ENCODE measurements at regions not wholly inside any gene's neighbourhood (a gene's known extent, or its start where the extent isn't known, plus 50 kb on each side); places are given as distances from the start of the nearest gene placed in this dataset.

- Histone ChIP-seq H2AFZ (ENCODE audit: control insufficient read depth, low read depth, low read length) (no peak overlapping the region), H3K4me2 (ENCODE audit: control insufficient read depth, insufficient read depth) (no peak overlapping the region), H4K20me1 (ENCODE audit: control insufficient read depth, insufficient read depth) (no peaks in the 10 kb centered on the region), H3K36me3 (ENCODE audit: control insufficient read depth in 2 of 2, insufficient read depth in 2 of 2, low read length in 1 of 2) (no peaks in the 10 kb centered on the region), H3K9ac (ENCODE audit: control insufficient read depth, insufficient read depth, low read length) (no peak overlapping the region), H3K4me3 (no peak overlapping the region), H3K27ac (ENCODE audit: control insufficient read depth, insufficient read depth) (no peak overlapping the region), H3K4me1 (ENCODE audit: control insufficient read depth, insufficient read depth, low read length) (no peaks in the 10 kb centered on the region), H3K79me2 (ENCODE audit: control insufficient read depth, insufficient read depth, low read length) (no peaks in the 10 kb centered on the region), H3K27me3 (replicated peaks in 1 of 2; ENCODE audit: control insufficient read depth in 2 of 2, insufficient read depth in 2 of 2, low read length in 1 of 2) (no peaks in the 10 kb centered on the region), H3K9me3 (replicated peaks; ENCODE audit: control insufficient read depth, insufficient read depth, low read length) (no peaks in the 10 kb centered on the region)
- in situ Hi-C loops (cut with MboI), result no loop called here
- BruUV-seq (replicated peaks), result no TSS peak
- POLR2A ChIA-PET, result no interaction called here
- TF ChIP-seq ZNF207 (IDR thresholded peaks at IDR 0.05; ENCODE audit: borderline replicate concordance), result no peak
- TF ChIP-seq MEF2A (IDR thresholded peaks at IDR 0.05; ENCODE audit: insufficient read depth, low read depth, low read length), result no peak
- TF ChIP-seq ETV6 (conservative IDR thresholded peaks at IDR 0.05 in 1 of 2, IDR thresholded peaks at IDR 0.05 in 1 of 2; ENCODE audit: borderline replicate concordance in 1 of 2, low read depth in 1 of 2), result no peak
- TF ChIP-seq NFXL1 (IDR thresholded peaks at IDR 0.05; ENCODE audit: borderline replicate concordance), result no peak
- TF ChIP-seq SIX5 (IDR thresholded peaks at IDR 0.05; ENCODE audit: low read depth, low read length, severe bottlenecking), result no peak
- TF ChIP-seq BCL3 (IDR thresholded peaks at IDR 0.05; ENCODE audit: borderline replicate concordance, insufficient read depth, low read depth, low read length, poor library complexity, severe bottlenecking), result no peak
- no peak for TF ChIP-seq CREB1 (IDR thresholded peaks at IDR 0.05; ENCODE audit: low read depth)
- no peak for TF ChIP-seq BCL11A (IDR thresholded peaks at IDR 0.05; ENCODE audit: low read depth, low read length)
- no peak for TF ChIP-seq IRF3 (IDR thresholded peaks at IDR 0.05)
- TF ChIP-seq E2F4 (IDR thresholded peaks at IDR 0.05; ENCODE audit: low read depth, low read length), result no peak
- intact Hi-C loops (cut with micrococcal nuclease; ENCODE audit: unreplicated experiment), result no loop called here
- DNase-seq (ENCODE audit: low read depth, low spot score), result no peak
- 19% methylated on average over 8 of the region's 8 CpGs for WGBS (ENCODE audit: insufficient coverage, insufficient replicate concordance, low lambda C conversion rate, missing lambda C conversion rate)
- no peak for FAIRE-seq
- no peak for ATAC-seq
- CTCF ChIA-PET, result no interaction called here
- SMC1A ChIA-PET (ENCODE audit: uncharacterized antibody, unreplicated experiment), result no interaction called here
- RAD21 ChIA-PET (ENCODE audit: unreplicated experiment), result no interaction called here
These were observed 731.5 kb upstream of the FZD8 start for GRCh38 chr10:36373424-36374096.
